Chondrocyte (in vitro differentiated cells): ENCODE measurements at regions not wholly inside any gene's neighbourhood (a gene's known extent, or its start where the extent isn't known, plus 50 kb on each side); places are given as distances from the start of the nearest gene placed in this dataset.
A peak's percentile ranks its signal among the peaks of the same experiment; 100 is the strongest.

Experiments used
- DNase-seq: peaks from one replicate; pipeline ENCODE4 v3.0.0; 2021; ENCODE audit warnings: mixed read lengths, low spot score
- H3K27ac Mint-ChIP-seq: one replicate; pipeline ENCODE4 v1.8.0; 2021; ENCODE audit warnings: mild to moderate bottlenecking, moderate library complexity, mixed read lengths; ENCODE audit not compliant: unreplicated experiment
- H3K27me3 Mint-ChIP-seq: 2 replicates; pipeline ENCODE4 v1.8.0; 2021; ENCODE audit warnings: low read depth, mixed read lengths
- H3K36me3 Mint-ChIP-seq: 2 replicates; pipeline ENCODE4 v1.8.0; 2021; ENCODE audit warnings: low read depth, mixed read lengths
- H3K4me1 Mint-ChIP-seq: 2 replicates; pipeline ENCODE4 v1.8.0; 2021; ENCODE audit warnings: low read depth, mild to moderate bottlenecking, mixed read lengths
- H3K4me3 Mint-ChIP-seq: one replicate; pipeline ENCODE4 v1.8.0; 2021; ENCODE audit warnings: mild to moderate bottlenecking, moderate library complexity, mixed read lengths; ENCODE audit not compliant: unreplicated experiment
- H3K9me3 Mint-ChIP-seq: 2 replicates; pipeline ENCODE4 v1.8.0; 2021; ENCODE audit warnings: low read depth, mixed read lengths
- CTCF ChIP-seq: fragments of 200-600 bp; sonication (generic); IDR thresholded peaks from 2 replicates; pipeline ENCODE4 v1.5.0; 2021; ENCODE audit warnings: antibody characterized with exemption, mild to moderate bottlenecking, moderate library complexity

GRCh38 chr4:115923152-115923551, 809.7 kb upstream of the NDST4 start:
- no peak for DNase-seq
- no peaks in the 10 kb centered on the region for H3K27me3 Mint-ChIP-seq
- H3K4me1 Mint-ChIP-seq: no peaks in the 10 kb centered on the region
- no peak for TF ChIP-seq CTCF
- no peak overlapping the region for H3K27ac Mint-ChIP-seq
- H3K4me3 Mint-ChIP-seq: no peak overlapping the region
- no peaks in the 10 kb centered on the region for H3K9me3 Mint-ChIP-seq
- H3K36me3 Mint-ChIP-seq: no peaks in the 10 kb centered on the region

GRCh38 chr4:115920637-115921036, 807.2 kb upstream of the NDST4 start:
- H3K9me3 Mint-ChIP-seq: no peaks in the 10 kb centered on the region
- peak overlapping the region; percentile 49 for H3K27ac Mint-ChIP-seq
- H3K36me3 Mint-ChIP-seq: no peaks in the 10 kb centered on the region
- H3K4me3 Mint-ChIP-seq: no peak overlapping the region
- no peak for TF ChIP-seq CTCF
- no peak for DNase-seq
- no peaks in the 10 kb centered on the region for H3K4me1 Mint-ChIP-seq
- no peaks in the 10 kb centered on the region for H3K27me3 Mint-ChIP-seq

GRCh38 chr4:115918149-115918548, 804.7 kb upstream of the NDST4 start:
- H3K9me3 Mint-ChIP-seq: no peaks in the 10 kb centered on the region
- no peaks in the 10 kb centered on the region for H3K4me1 Mint-ChIP-seq
- no peak overlapping the region for H3K27ac Mint-ChIP-seq
- H3K27me3 Mint-ChIP-seq: no peaks in the 10 kb centered on the region
- TF ChIP-seq CTCF: no peak
- H3K4me3 Mint-ChIP-seq: no peak overlapping the region
- no peaks in the 10 kb centered on the region for H3K36me3 Mint-ChIP-seq
- DNase-seq: no peak

GRCh38 chr4:115906428-115906827, 793.0 kb upstream of the NDST4 start:
- no peak overlapping the region for H3K27ac Mint-ChIP-seq
- H3K4me3 Mint-ChIP-seq: no peak overlapping the region
- H3K36me3 Mint-ChIP-seq: peaks cover 2% of the 10 kb centered on the region

GRCh38 chr4:115883847-115884246, 770.4 kb upstream of the NDST4 start:
- no peak for DNase-seq
- Mint-ChIP-seq H3K36me3 (no peaks in the 10 kb centered on the region), H3K27ac (no peak overlapping the region), H3K27me3 (no peaks in the 10 kb centered on the region), H3K4me3 (no peak overlapping the region), H3K9me3 (no peaks in the 10 kb centered on the region), H3K4me1 (no peaks in the 10 kb centered on the region)
- TF ChIP-seq CTCF: no peak

More at GRCh38 chr4:115906428-115906827, 793.0 kb upstream of the NDST4 start:
- Mint-ChIP-seq H3K9me3 (peaks cover 8% of the 10 kb centered on the region), H3K27me3 (no peaks in the 10 kb centered on the region), H3K4me1 (no peaks in the 10 kb centered on the region)
- peak; percentile 38 for TF ChIP-seq CTCF
- DNase-seq: no peak
